ENCODE measurements at regions not wholly inside any gene's neighbourhood (a gene's known extent, or its start where the extent isn't known, plus 50 kb on each side); places are given as distances from the start of the nearest gene placed in this dataset.
"Not testable (repeated sequence)": the region's sequence is repeated elsewhere in the genome, so short reads cannot be mapped to it uniquely, and the experiment has no call there.

GRCh38 chr10:77718312-77718711 is 80.7 kb upstream of the KCNMA1 start:
- TF ChIP-seq CTCF, POLR2A (IDR thresholded peaks at IDR 0.05): not testable (repeated sequence)
